ENCODE measurements at regions not wholly inside any gene's neighbourhood (a gene's known extent, or its start where the extent isn't known, plus 50 kb on each side); places are given as distances from the start of the nearest gene placed in this dataset.

DNA sequence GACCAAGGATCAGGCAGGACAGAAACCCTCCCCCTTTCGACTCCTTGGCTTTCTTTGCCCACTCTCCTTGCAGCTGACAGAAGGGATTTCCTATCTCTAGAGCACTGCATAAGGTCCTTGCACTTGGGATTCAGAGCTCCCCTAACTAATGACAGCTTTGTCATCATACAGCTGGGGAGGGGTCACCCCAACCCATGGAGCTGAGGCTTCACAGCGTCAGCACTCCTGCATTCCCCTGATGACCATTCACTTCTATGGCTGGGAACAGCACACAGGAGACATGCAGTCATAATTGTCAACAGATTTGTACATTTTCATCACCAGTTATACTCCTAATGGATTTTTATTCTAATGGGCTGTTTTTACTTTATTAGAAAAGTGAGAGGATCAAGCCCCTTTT lies 161.7 kb upstream of the C1orf87 start:
- Mint-ChIP-seq H3K9me3 (peaks cover 2% of the 10 kb centered on the region), H3K4me1 (no peaks in the 10 kb centered on the region), H3K4me3 (no peak overlapping the region), H3K27me3 (no peaks in the 10 kb centered on the region), H3K36me3 (no peaks in the 10 kb centered on the region), H3K27ac (no peak overlapping the region)
- ATAC-seq = no peak

DNA sequence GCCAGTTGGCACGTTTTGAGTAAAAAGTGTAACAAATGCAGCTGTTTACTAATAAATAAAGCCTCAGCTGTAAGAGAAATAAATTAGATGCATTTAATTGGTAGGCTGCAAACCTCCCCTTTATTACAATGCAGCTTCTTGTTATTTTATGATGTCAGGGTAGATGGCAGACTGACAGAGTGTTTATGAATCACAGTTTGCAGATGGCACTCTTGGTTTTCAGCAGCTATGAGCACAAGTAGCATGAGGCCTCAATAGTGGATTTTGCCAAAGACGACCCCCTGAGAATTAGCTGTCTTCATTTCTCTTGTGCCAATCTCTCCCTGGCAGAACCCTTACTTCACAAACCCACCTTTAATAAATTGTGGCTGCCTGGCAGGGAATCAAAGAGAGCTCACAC lies 161.2 kb upstream of the C1orf87 start:
- Mint-ChIP-seq H3K4me3 (no peak overlapping the region), H3K4me1 (no peaks in the 10 kb centered on the region), H3K27me3 (no peaks in the 10 kb centered on the region), H3K9me3 (peaks cover 2% of the 10 kb centered on the region), H3K27ac (no peak overlapping the region), H3K36me3 (no peaks in the 10 kb centered on the region)
- ATAC-seq = no peak

DNA sequence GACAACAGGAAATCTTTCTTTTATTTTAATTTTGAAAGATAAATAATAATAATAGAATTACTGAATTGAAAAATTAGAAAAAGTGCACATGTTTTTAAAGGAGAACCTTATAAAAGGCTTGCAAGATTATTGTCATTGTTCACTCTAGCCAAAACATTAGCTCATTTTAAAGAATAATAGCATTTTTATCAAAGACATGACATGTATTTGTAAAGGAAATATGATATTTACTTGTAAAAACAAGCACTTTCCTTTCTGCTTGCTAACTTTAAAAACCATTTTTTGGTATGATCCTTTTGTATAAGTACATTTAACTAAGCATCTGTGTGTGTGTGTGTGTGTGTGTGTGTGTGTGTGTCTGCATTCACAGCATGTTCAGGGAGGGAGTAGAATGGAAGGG lies 156.3 kb upstream of the C1orf87 start:
- H3K27me3 Mint-ChIP-seq = no peaks in the 10 kb centered on the region
- H3K36me3 Mint-ChIP-seq = no peaks in the 10 kb centered on the region
- no peak overlapping the region for H3K4me3 Mint-ChIP-seq
- no peaks in the 10 kb centered on the region for H3K4me1 Mint-ChIP-seq
- no peak overlapping the region for H3K27ac Mint-ChIP-seq
- H3K9me3 Mint-ChIP-seq = no peaks in the 10 kb centered on the region
- no peak for ATAC-seq

DNA sequence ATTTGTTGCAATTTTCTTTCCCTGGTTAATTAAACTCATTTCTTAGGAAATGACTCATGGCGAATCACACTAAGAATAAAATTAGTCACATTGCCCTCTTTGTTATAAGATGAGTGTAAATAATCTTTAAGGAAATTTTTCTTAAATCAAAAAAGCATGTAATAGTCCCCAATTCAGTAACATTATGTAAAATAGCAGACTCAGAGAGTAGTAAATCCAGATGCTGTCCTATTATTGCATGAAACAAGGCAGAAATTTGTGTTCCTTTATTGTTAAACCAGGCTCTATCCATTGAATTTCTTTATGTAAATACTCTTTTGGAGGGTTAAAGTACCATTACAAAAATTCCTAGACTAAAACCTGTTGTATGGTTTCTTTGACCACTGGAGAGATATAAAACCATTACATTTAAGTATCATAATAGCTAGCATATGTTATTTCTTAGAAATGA lies 154.5 kb upstream of the C1orf87 start:
- no peak overlapping the region for H3K27ac Mint-ChIP-seq
- H3K4me3 Mint-ChIP-seq = no peak overlapping the region
- no peaks in the 10 kb centered on the region for H3K9me3 Mint-ChIP-seq
- H3K36me3 Mint-ChIP-seq = no peaks in the 10 kb centered on the region
- no peaks in the 10 kb centered on the region for H3K27me3 Mint-ChIP-seq
- no peak for ATAC-seq
- no peaks in the 10 kb centered on the region for H3K4me1 Mint-ChIP-seq

DNA sequence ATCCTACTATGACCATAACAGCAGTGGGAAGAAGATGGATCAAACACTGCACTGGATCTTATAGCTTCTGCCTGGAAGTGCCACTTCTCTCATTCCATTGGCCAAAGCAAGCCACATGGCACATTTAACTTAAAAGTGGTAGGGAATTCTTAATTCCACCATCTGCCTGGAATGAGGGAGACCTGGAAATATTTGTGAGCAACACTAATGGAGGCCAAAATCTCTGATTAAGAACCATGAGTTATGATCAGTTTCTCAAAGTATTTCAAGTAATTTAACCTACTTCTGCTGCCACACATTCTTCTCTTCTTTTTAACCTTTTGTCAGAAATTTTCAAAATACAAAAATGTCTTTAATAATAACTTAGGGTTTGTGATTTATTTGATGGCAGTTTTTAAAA lies 154.0 kb upstream of the C1orf87 start:
- no peak overlapping the region for H3K4me3 Mint-ChIP-seq
- ATAC-seq = no peak
- no peaks in the 10 kb centered on the region for H3K9me3 Mint-ChIP-seq
- no peaks in the 10 kb centered on the region for H3K36me3 Mint-ChIP-seq
- no peaks in the 10 kb centered on the region for H3K4me1 Mint-ChIP-seq
- no peak overlapping the region for H3K27ac Mint-ChIP-seq
- H3K27me3 Mint-ChIP-seq = no peaks in the 10 kb centered on the region

DNA sequence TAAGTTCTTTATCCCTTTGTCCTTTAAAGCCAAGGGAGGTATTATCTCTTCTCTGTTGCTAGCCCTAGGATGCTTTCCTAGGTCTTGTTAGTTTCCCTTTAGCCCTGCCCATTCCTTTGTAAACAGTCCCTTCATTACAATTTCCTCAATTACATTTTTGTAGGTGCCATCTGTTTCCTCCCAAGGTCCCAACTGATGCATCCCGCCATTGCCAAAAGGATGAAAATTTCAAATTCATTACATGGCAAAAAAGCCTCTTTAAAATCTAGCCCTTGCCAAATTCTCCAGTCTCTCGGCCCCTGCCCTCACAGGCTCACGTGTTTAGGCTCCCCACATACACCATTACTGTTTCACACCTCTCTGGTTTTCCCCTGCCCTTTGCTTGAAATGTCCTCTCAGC lies 151.9 kb upstream of the C1orf87 start:
- H3K27ac Mint-ChIP-seq = no peak overlapping the region
- no peaks in the 10 kb centered on the region for H3K4me1 Mint-ChIP-seq
- no peak for ATAC-seq
- no peak overlapping the region for H3K4me3 Mint-ChIP-seq
- H3K36me3 Mint-ChIP-seq = no peaks in the 10 kb centered on the region
- H3K9me3 Mint-ChIP-seq = no peaks in the 10 kb centered on the region
- no peaks in the 10 kb centered on the region for H3K27me3 Mint-ChIP-seq

DNA sequence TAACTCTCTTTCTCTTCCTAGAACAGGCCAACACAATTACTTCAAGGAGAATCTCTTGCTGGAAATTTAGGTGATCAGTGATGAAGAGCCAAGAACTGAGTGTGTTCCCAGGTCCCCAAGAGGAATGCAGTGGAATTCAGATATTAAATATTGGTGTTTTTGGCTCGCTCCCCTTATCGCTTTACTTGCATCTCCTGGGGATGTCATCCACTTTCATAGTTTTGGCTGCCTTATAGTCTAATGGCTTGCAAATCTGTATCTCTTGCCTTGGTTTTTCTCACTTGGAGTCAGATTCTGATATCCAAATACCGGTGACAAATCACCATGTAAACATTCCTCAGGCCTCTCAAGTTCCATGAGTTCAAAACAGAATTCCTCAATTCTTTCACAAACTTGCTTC lies 151.0 kb upstream of the C1orf87 start:
- no peak overlapping the region for H3K27ac Mint-ChIP-seq
- no peaks in the 10 kb centered on the region for H3K27me3 Mint-ChIP-seq
- H3K36me3 Mint-ChIP-seq = no peaks in the 10 kb centered on the region
- H3K4me1 Mint-ChIP-seq = no peaks in the 10 kb centered on the region
- H3K4me3 Mint-ChIP-seq = no peak overlapping the region
- H3K9me3 Mint-ChIP-seq = no peaks in the 10 kb centered on the region
- ATAC-seq = no peak

DNA sequence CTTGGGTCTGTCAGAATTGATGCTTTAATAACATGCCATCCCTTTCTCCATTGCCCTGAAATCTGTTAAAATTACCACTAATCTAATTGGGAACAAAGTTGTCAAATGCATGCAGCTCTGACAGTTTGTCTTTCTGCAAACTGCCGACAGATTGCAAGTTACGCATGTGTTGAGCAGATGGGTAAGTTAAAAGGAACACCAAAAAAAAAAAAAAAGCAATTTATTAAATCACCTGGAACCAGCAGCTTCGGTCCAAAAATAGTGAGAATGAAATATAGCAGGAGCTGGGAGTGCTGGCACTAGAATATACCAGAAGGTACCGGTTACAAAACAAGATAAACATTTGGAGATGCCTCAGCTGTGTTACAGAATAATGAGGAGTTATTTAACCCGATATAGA lies 149.6 kb upstream of the C1orf87 start:
- Mint-ChIP-seq H3K4me3 (no peak overlapping the region), H3K4me1 (no peaks in the 10 kb centered on the region), H3K9me3 (no peaks in the 10 kb centered on the region), H3K36me3 (no peaks in the 10 kb centered on the region), H3K27ac (no peak overlapping the region), H3K27me3 (no peaks in the 10 kb centered on the region)
- no peak for ATAC-seq

DNA sequence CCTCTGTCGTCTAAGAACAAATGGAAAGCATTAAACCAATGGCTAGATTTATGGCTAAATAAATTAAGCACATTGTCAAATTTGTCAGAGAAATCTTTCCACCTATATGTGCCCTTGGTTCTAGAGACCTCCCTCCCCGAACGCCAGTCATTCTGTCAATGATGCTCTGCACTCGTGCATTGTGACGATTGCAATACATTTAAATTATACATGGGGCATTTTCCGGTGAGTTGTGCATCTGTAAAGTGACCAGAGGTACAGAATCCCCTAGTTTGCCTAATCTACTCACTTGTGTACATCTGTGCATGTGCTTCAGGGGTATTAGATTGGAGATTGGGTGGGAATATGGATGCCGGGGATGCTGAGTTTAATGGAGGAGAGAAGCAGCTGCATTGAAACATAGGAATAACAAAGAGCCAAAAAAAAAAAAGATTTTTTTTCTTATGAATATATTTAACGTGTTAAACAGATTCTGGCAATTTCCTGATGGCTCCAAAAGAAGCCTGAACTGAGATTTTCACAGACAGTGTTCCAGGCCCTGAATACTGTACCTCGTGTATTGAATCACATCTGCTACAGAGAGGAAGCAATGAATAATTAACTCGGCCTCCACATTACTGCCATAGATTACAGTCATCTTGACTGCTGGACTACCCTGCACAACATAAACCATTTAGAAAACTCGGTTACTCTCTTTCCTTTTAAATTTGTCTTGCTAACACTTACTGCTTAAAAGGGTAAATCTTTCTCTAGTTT lies 149.0 kb upstream of the C1orf87 start:
- Mint-ChIP-seq H3K27ac (no peak overlapping the region), H3K4me1 (no peaks in the 10 kb centered on the region), H3K36me3 (no peaks in the 10 kb centered on the region), H3K9me3 (no peaks in the 10 kb centered on the region), H3K27me3 (no peaks in the 10 kb centered on the region), H3K4me3 (no peak overlapping the region)
- ATAC-seq = no peak

DNA sequence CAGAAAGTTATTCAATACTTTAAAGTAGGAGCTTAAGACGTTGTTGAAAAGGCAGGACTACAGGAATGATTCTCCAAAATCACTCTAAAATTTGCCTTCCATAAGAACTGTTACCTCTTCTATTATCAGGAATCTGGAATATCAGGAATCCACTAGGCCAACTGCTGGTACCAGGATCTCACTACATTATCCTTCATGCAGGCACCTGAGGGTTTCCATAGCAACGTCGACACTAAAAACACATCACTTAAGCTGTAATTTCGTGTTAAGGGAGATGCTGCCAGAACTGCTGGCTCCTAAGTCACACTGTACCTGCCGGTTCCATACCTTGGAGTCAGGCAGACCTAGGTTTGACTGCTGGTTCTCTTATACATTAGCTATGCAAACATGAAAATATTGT lies 139.7 kb upstream of the C1orf87 start:
- no peak overlapping the region for H3K27ac Mint-ChIP-seq
- no peak for ATAC-seq
- H3K27me3 Mint-ChIP-seq = no peaks in the 10 kb centered on the region
- H3K4me3 Mint-ChIP-seq = no peak overlapping the region
- H3K9me3 Mint-ChIP-seq = peaks cover 8% of the 10 kb centered on the region
- H3K4me1 Mint-ChIP-seq = no peaks in the 10 kb centered on the region
- H3K36me3 Mint-ChIP-seq = no peaks in the 10 kb centered on the region

DNA sequence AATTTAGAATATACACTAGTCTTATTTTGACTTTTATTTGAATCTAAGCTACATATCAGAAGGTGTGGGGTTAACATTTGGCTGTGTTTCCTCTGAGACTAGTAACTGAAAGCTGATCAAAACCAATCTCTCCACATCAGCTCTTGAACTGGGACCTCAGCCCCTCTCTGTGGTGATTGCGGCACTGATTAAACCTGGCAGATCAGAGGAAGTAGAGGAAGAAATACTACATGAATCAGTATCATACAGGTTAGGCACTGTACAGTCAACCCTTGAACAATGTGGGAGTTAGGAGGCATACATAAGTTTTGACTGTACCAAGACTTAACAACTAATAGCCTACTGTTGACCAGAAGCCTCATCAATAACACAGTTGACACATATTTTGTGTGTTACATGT lies 122.5 kb upstream of the C1orf87 start:
- H3K27me3 Mint-ChIP-seq = no peaks in the 10 kb centered on the region
- H3K36me3 Mint-ChIP-seq = no peaks in the 10 kb centered on the region

DNA sequence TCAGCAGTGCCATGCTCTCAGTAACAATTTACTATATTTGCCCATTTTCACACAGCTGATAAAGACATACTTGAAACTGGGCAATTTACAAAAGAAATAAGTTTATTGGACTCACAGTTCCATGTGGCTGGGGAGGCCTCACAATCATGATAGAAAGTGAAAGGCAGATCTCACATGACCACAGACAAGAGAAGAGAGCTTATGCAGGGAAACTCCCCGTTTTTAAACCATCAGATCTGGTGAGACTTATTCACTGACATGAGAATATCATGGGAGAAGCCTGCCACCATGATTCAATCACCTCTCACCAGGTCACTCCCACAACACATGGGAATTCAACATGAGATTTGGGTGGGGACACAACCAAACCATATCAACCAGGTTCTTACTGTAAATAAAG lies 112.1 kb upstream of the C1orf87 start:
- H3K27me3 Mint-ChIP-seq = no peaks in the 10 kb centered on the region
- ATAC-seq = no peak
- H3K36me3 Mint-ChIP-seq = no peaks in the 10 kb centered on the region
- H3K27ac Mint-ChIP-seq = no peak overlapping the region
- peaks cover 14% of the 10 kb centered on the region for H3K9me3 Mint-ChIP-seq
- H3K4me3 Mint-ChIP-seq = no peak overlapping the region
- H3K4me1 Mint-ChIP-seq = no peaks in the 10 kb centered on the region

More for the DNA sequence above, 122.5 kb upstream of the C1orf87 start:
- no peak for ATAC-seq
- Mint-ChIP-seq H3K4me3 (no peak overlapping the region), H3K4me1 (no peaks in the 10 kb centered on the region), H3K9me3 (peaks cover 6% of the 10 kb centered on the region), H3K27ac (no peak overlapping the region)

DNA sequence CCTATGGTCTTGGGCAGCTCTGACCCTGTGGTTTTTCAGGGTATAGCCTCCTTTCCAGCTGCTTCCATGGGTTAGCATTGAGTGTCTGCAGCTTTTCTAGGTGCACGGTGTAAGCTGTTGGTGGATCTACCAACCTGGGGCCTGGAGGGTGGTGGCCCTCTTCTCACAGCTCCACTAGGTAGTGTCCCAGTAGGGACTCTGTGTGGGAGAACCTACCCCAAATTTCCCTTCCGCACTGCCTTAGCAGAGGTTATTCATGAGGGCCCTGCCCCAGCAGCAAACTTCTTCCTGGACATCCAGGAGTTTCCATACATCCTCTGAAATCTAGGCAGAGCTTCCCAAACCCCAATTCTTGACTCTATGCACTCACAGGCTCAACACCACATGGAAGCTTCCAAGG lies 111.0 kb upstream of the C1orf87 start:
- H3K9me3 Mint-ChIP-seq = peaks cover 14% of the 10 kb centered on the region
- no peak for ATAC-seq
- no peaks in the 10 kb centered on the region for H3K27me3 Mint-ChIP-seq

DNA sequence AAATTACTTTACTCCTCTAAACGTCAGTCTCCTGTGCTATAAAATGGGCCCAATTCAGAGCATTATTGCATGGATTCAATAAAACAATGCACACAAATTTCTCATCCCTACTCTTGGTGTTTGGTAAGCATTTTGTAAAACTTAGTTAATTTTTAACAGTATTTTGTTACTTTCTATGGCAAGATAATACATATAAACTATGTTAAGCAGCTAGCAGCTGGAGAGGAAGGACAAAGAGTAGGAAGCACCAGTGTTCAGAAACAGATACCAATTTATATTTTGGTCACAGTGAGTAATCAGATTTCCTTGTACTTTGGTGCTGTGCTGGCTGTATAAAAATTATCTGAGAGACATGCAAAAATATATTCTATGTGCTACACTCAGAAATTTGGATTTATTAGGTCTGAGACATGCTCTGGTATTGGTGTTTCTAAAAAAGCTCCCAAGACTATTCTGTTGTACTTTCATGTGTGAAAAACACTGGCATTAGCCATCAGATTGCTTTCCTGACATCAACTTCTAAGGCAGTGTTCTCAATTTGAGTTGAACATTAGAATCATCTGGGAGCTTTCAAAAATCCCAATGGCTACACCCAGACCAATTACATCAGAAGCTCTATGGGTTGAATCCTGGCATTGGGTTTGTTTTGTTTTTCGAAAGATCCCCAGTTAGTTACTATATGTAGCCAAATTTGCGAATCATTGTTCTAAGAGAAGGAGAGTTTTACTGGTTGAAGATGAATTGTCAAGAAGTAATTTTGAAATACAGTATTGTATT lies 100.3 kb upstream of the C1orf87 start:
- Mint-ChIP-seq H3K27me3 (no peaks in the 10 kb centered on the region), H3K36me3 (no peaks in the 10 kb centered on the region), H3K4me1 (no peaks in the 10 kb centered on the region), H3K4me3 (no peak overlapping the region), H3K9me3 (no peaks in the 10 kb centered on the region), H3K27ac (no peak overlapping the region)
- no peak for ATAC-seq

More for the DNA sequence above, 111.0 kb upstream of the C1orf87 start:
- Mint-ChIP-seq H3K4me1 (no peaks in the 10 kb centered on the region), H3K27ac (no peak overlapping the region), H3K4me3 (no peak overlapping the region), H3K36me3 (no peaks in the 10 kb centered on the region)

DNA sequence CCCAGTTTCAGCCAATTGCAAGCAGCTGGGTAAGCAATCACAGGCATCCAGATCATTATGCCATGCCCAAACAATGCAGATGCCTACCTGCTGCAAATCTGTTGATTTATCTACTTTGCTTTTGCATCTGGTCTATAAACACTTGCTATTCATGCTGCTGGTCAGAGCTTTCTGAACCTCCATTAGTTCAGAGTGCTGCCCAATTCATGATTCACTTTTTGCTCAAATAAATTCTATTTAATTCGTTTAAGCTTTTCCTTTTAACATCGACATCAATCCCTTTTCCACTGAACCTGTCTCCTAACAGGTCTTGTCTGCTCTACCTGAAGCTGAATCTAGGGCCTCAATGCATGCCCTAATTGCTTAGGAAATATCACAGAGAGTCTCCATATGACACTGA lies 99.4 kb upstream of the C1orf87 start:
- no peaks in the 10 kb centered on the region for H3K4me1 Mint-ChIP-seq
- H3K36me3 Mint-ChIP-seq = no peaks in the 10 kb centered on the region

DNA sequence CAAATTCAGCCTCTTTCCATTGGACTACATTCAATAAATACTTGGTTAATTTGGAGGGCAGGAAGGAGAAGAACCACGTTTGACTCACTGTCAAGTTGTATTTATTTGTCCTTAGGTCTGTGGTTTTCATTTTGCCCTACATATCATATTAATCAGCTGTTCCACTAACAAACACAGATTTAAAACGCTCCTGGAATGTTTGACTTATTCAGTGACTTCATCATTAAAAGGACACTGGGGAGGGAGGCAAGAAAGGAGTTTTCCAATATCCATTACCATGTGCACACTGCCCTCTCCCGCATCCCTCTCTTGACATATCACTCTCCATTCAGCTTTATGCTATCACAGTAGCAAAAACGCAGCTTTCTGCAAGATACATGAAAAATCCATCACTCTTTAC lies 98.2 kb upstream of the C1orf87 start:
- Mint-ChIP-seq H3K9me3 (no peaks in the 10 kb centered on the region), H3K4me1 (no peaks in the 10 kb centered on the region), H3K27me3 (no peaks in the 10 kb centered on the region), H3K36me3 (no peaks in the 10 kb centered on the region), H3K4me3 (no peak overlapping the region), H3K27ac (no peak overlapping the region)
- ATAC-seq = no peak

More for the DNA sequence above, 99.4 kb upstream of the C1orf87 start:
- H3K4me3 Mint-ChIP-seq = no peak overlapping the region
- no peaks in the 10 kb centered on the region for H3K27me3 Mint-ChIP-seq
- no peak overlapping the region for H3K27ac Mint-ChIP-seq
- no peak for ATAC-seq
- no peaks in the 10 kb centered on the region for H3K9me3 Mint-ChIP-seq

Data from stimulated activated memory B cell treated with anti-CD40 and anti-IgM and Interleukin-4, amounts not matched to agents 10 μg/mL and 1 μg/mL and 100 μg/mL, for 72 hours (primary cell).